SK-N-SH (cell line): ENCODE measurements at regions not wholly inside any gene's neighbourhood (a gene's known extent, or its start where the extent isn't known, plus 50 kb on each side); places are given as distances from the start of the nearest gene placed in this dataset.

Source experiments
- CTCF ChIA-PET: fragments of 300-600, 350-600 bp; formaldehyde crosslinking; extraction: SDS; loops from one replicate; lab custom pipeline; 2021; lab: Yijun Ruan, JAX
- POLR2A ChIA-PET: fragments of 350-600 bp; sonication (Branson Sonifier 250); formaldehyde crosslinking; extraction: SDS; loops from one replicate; lab custom pipeline; 2020; ENCODE audit warnings: antibody characterized with exemption, inconsistent platforms; lab: Yijun Ruan, JAX
- DNase-seq: peaks from one replicate; pipeline ENCODE4 v3.0.0; 2012
- H2AFZ ChIP-seq: fragments of 200-600 bp; sonication (generic); 2 replicates; pipeline ENCODE4 v1.8.1; 2016; ENCODE audit warnings: antibody characterized with exemption, mild to moderate bottlenecking, low read depth
- H3F3A ChIP-seq: fragments of 200-600 bp; sonication (generic); replicated peaks from 2 replicates; pipeline ENCODE3; 2016; ENCODE audit warnings: antibody characterized with exemption, mild to moderate bottlenecking; ENCODE audit not compliant: insufficient read depth
- H3K27ac ChIP-seq, 2 experiments: fragments of 200-500 bp in 1 of 2; fragments of 200-600 bp in 1 of 2; sonication (Bioruptor generic) in 1 of 2; sonication (generic), shearing (Covaris generic) in 1 of 2; 2 replicates each; pipeline versions ENCODE4 v1.5.1 to v1.6.1; 2014 to 2016; ENCODE audit warnings: low read depth in 2 of 2, inconsistent platforms in 1 of 2, low read length in 1 of 2, mild to moderate bottlenecking in 1 of 2, mixed read lengths in 1 of 2
- H3K27me3 ChIP-seq: fragments of 200-600 bp; sonication (generic), shearing (Covaris generic); 2 replicates; pipeline ENCODE4 v1.6.1; 2016; ENCODE audit warnings: mixed run types; ENCODE audit not compliant: insufficient read depth
- H3K36me3 ChIP-seq, 2 experiments: fragments of 200-500 bp in 1 of 2; fragments of 200-600 bp in 1 of 2; sonication (Bioruptor generic) in 1 of 2; sonication (generic) in 1 of 2; replicated peaks in 1 of 2; 2 replicates each; pipeline versions ENCODE3 to v1.5.1; 2014 to 2016; ENCODE audit warnings: low read length in 1 of 2, mild to moderate bottlenecking in 1 of 2; ENCODE audit not compliant: insufficient read depth in 2 of 2, control insufficient read depth in 1 of 2
- H3K4me1 ChIP-seq, 2 experiments: fragments of 200-500 bp in 1 of 2; fragments of 200-600 bp in 1 of 2; sonication (Bioruptor generic) in 1 of 2; sonication (generic), shearing (Covaris generic) in 1 of 2; 2 replicates each; pipeline versions ENCODE4 v1.5.1 to v1.6.1; 2014 to 2016; ENCODE audit warnings: low read depth in 1 of 2, low read length in 1 of 2, mixed run types in 1 of 2; ENCODE audit not compliant: insufficient read depth in 2 of 2, control insufficient read depth in 1 of 2
- H3K4me2 ChIP-seq: fragments of 200-600 bp; sonication (generic), shearing (Covaris generic); 2 replicates; pipeline ENCODE4 v1.6.1; 2017; ENCODE audit warnings: mixed run types
- H3K4me3 ChIP-seq, 2 experiments: fragments of 200-500 bp in 1 of 2; fragments of 200-600 bp in 1 of 2; sonication (Bioruptor generic) in 1 of 2; sonication (generic), shearing (Covaris generic) in 1 of 2; 2 replicates each; pipeline versions ENCODE4 v1.5.1 to v1.8.1; 2014 to 2016; ENCODE audit warnings: low read depth in 2 of 2, inconsistent platforms in 1 of 2, low read length in 1 of 2, mild to moderate bottlenecking in 1 of 2, mixed read lengths in 1 of 2, moderate library complexity in 1 of 2
- H3K79me2 ChIP-seq: fragments of 200-600 bp; sonication (generic); 2 replicates; pipeline ENCODE4 v1.8.1; 2017; ENCODE audit warnings: mild to moderate bottlenecking; ENCODE audit not compliant: insufficient read depth
- H3K9ac ChIP-seq: fragments of 200-600 bp; sonication (generic); 2 replicates; pipeline ENCODE4 v1.6.1; 2017; ENCODE audit warnings: mixed run types
- H3K9me2 ChIP-seq: fragments of 200-600 bp; sonication (generic); 2 replicates; pipeline ENCODE4 v1.6.1; 2017; ENCODE audit warnings: mixed run types
- H3K9me3 ChIP-seq: fragments of 200-600 bp; sonication (generic); 2 replicates; pipeline ENCODE4 v1.6.1; 2017; ENCODE audit warnings: mixed run types, mild to moderate bottlenecking, moderate library complexity
- H4K20me1 ChIP-seq: fragments of 200-600 bp; sonication (generic); 2 replicates; pipeline ENCODE4 v1.6.1; 2017; ENCODE audit warnings: mild to moderate bottlenecking, mixed run types; ENCODE audit not compliant: insufficient read depth
- CHD2 ChIP-seq: fragments of 150-350 bp; IDR thresholded peaks from 2 replicates; pipeline ENCODE4 v1.6.1; 2018; ENCODE audit warnings: low read length; ENCODE audit not compliant: partially characterized antibody
- EP300 ChIP-seq, 2 experiments: IDR thresholded peaks; 2 replicates each; pipeline versions ENCODE4 v1.4.0 to v1.6.1; 2012; ENCODE audit warnings: borderline replicate concordance in 1 of 2, low read depth in 1 of 2, low read length in 1 of 2
- EZH2phosphoT487 ChIP-seq: fragments of 200-600 bp; sonication (generic); IDR thresholded peaks from 2 replicates; pipeline ENCODE4 v1.6.1; 2017; ENCODE audit warnings: low read depth, mixed run types, mild to moderate bottlenecking, antibody characterized with exemption, moderate library complexity, borderline replicate concordance
- FOSL2 ChIP-seq: IDR thresholded peaks from 2 replicates; pipeline ENCODE4 v1.4.0; 2012; ENCODE audit warnings: low read depth, mild to moderate bottlenecking, moderate library complexity, borderline replicate concordance
- FOXM1 ChIP-seq: IDR thresholded peaks from 2 replicates; pipeline ENCODE4 v1.4.0; 2012; ENCODE audit warnings: low read depth, mild to moderate bottlenecking
- GABPA ChIP-seq: IDR thresholded peaks from 2 replicates; pipeline ENCODE4 v1.4.0; 2012; ENCODE audit warnings: low read depth, mild to moderate bottlenecking
- GATA2 ChIP-seq: sonication (generic); formaldehyde crosslinking; IDR thresholded peaks from 2 replicates; pipeline ENCODE4 v1.5.0; 2020; ENCODE audit warnings: mild to moderate bottlenecking, missing genetic modification reagents
- IRF3 ChIP-seq: fragments of 150-350 bp; IDR thresholded peaks from 2 replicates; pipeline ENCODE4 v1.6.1; 2016; ENCODE audit warnings: mild to moderate bottlenecking, low read depth, low read length
- JUND ChIP-seq: IDR thresholded peaks from 2 replicates; pipeline ENCODE4 v1.4.0; 2012
- MAX ChIP-seq: IDR thresholded peaks from 2 replicates; pipeline ENCODE4 v1.4.0; 2012; ENCODE audit warnings: low read depth
- NFIC ChIP-seq: IDR thresholded peaks from 2 replicates; pipeline ENCODE4 v1.4.0; 2012; ENCODE audit warnings: borderline replicate concordance
- POLR2AphosphoS5 ChIP-seq: IDR thresholded peaks from 2 replicates; pipeline ENCODE4 v1.6.1; 2012; ENCODE audit warnings: low read depth, low read length
- RAD21 ChIP-seq: IDR thresholded peaks from 2 replicates; pipeline ENCODE4 v1.6.1; 2012; ENCODE audit warnings: mild to moderate bottlenecking, low read length
- SMC3 ChIP-seq: IDR thresholded peaks from 2 replicates; pipeline ENCODE4 v1.6.1; 2012; ENCODE audit warnings: low read depth, low read length, improper control_type of control experiment
- TCF12 ChIP-seq: IDR thresholded peaks from 2 replicates; pipeline ENCODE4 v1.4.0; 2012
- TEAD4 ChIP-seq: IDR thresholded peaks from 2 replicates; pipeline ENCODE4 v1.4.0; 2012; ENCODE audit warnings: mild to moderate bottlenecking, borderline replicate concordance; ENCODE audit not compliant: insufficient read depth
- USF2 ChIP-seq: fragments of 150-350 bp; IDR thresholded peaks from 2 replicates; pipeline ENCODE4 v1.6.1; 2017; ENCODE audit warnings: antibody characterized with exemption, low read length, low read depth, borderline replicate concordance
- ZBTB33 ChIP-seq: IDR thresholded peaks from 2 replicates; pipeline ENCODE4 v1.4.0; 2012; ENCODE audit warnings: low read depth, borderline replicate concordance
- WGBS: methylation state at CpG from one replicate; pipeline ENCODE4 v1.1.6; 2017; ENCODE audit warnings: low lambda C conversion rate; 5-methylcytosine and 5-hydroxymethylcytosine counted together

- Histone ChIP-seq H3K9me3 (no peaks in the 10 kb centered on the region), H3K36me3 (no peaks in the 10 kb centered on the region), H3K79me2 (no peaks in the 10 kb centered on the region; the same call in 1 of the 2 replicates), H2AFZ (no peak overlapping the region), H3K9ac (no peak overlapping the region), H3K9me2 (no peaks in the 10 kb centered on the region), H3K4me1 (no peaks in the 10 kb centered on the region), H3K27me3 (peaks cover 10% of the 10 kb centered on the region; the same call in 1 of the 2 replicates), H3K4me3 (no peak overlapping the region), H3K4me2 (no peak overlapping the region), H4K20me1 (no peaks in the 10 kb centered on the region), H3F3A (peaks cover 3% of the 10 kb centered on the region), H3K27ac (no peak overlapping the region)
- ChIA-PET POLR2A (no interaction called here), CTCF (interaction anchor here (0.7 kb wide), 1 partner anchor 27 kb away, joined by 3 read pairs; no protein-coding TSS in a partner anchor)
- no peak for DNase-seq
- 1% methylated on average over 3 of the region's 3 CpGs for WGBS
- TF ChIP-seq SMC3 (no peak), NFIC (no peak), TEAD4 (no peak), POLR2AphosphoS5 (no peak), JUND (no peak), USF2 (no peak), CHD2 (no peak), TCF12 (no peak), EP300 (IDR thresholded peaks at IDR 0.05; ENCODE audit: borderline replicate concordance in 1 of 2, low read depth in 1 of 2, low read length in 1 of 2) (no peak), GATA2 (CRISPR knock-in tag) (no peak), FOXM1 (no peak), RAD21 (no peak), EZH2phosphoT487 (no peak), ZBTB33 (no peak), IRF3 (no peak), MAX (no peak), GABPA (no peak), FOSL2 (no peak)
These were observed 821.3 kb downstream of the TFAP2A start for GRCh38 chr6:9593554-9593953.
